DND-41 (cell line): ENCODE measurements at regions not wholly inside any gene's neighbourhood (a gene's known extent, or its start where the extent isn't known, plus 50 kb on each side); places are given as distances from the start of the nearest gene placed in this dataset.

Experiments used
- ATAC-seq: fragments of 200-7000 bp; cut with Tn5 transposase; 3 replicates; pipeline ENCODE4 v1.9.1; 2021; ENCODE audit warnings: low read depth; ENCODE audit not compliant: insufficient read depth
- DNase-seq: peaks from one replicate; pipeline ENCODE4 v3.0.0-alpha.2; 2020
- H2AFZ ChIP-seq: 2 replicates; pipeline ENCODE4 v1.6.0; 2012; ENCODE audit warnings: low read depth, low read length
- H3K27ac ChIP-seq: 2 replicates; pipeline ENCODE4 v1.5.1; 2012; ENCODE audit warnings: low read length, inconsistent platforms
- H3K27me3 ChIP-seq: fragments of 200-600 bp; sonication (generic); 2 replicates; pipeline ENCODE4 v1.6.0; 2012; ENCODE audit warnings: low read length, mild to moderate bottlenecking, inconsistent platforms; ENCODE audit not compliant: insufficient read depth, poor library complexity
- H3K36me3 ChIP-seq: 2 replicates; pipeline ENCODE4 v1.5.1; 2012; ENCODE audit warnings: low read length, inconsistent platforms; ENCODE audit not compliant: insufficient read depth
- H3K4me1 ChIP-seq: 2 replicates; pipeline ENCODE4 v1.5.1; 2012; ENCODE audit warnings: mild to moderate bottlenecking, low read length; ENCODE audit not compliant: insufficient read depth
- H3K4me2 ChIP-seq: 2 replicates; pipeline ENCODE4 v1.6.0; 2012; ENCODE audit warnings: mild to moderate bottlenecking, moderate library complexity, low read length, inconsistent platforms; ENCODE audit not compliant: insufficient read depth
- H3K4me3 ChIP-seq, 2 experiments: fragments of 200-600 bp in 1 of 2; shearing (Covaris generic) in 1 of 2; 2 replicates each; pipeline ENCODE4 v1.5.1; 2012 to 2016; ENCODE audit warnings: inconsistent platforms in 2 of 2, low read length in 2 of 2, mild to moderate bottlenecking in 2 of 2, low read depth in 1 of 2, moderate library complexity in 1 of 2
- H3K79me2 ChIP-seq: 2 replicates; pipeline ENCODE4 v1.6.0; 2012; ENCODE audit warnings: low read length, inconsistent platforms; ENCODE audit not compliant: insufficient read depth
- H3K9ac ChIP-seq: 2 replicates; pipeline ENCODE4 v1.6.0; 2012; ENCODE audit warnings: low read depth, mild to moderate bottlenecking, inconsistent platforms, low read length, moderate library complexity
- H3K9me3 ChIP-seq: 2 replicates; pipeline ENCODE4 v1.5.1; 2012; ENCODE audit warnings: low read length, moderate library complexity, mild to moderate bottlenecking, inconsistent platforms; ENCODE audit not compliant: insufficient read depth, severe bottlenecking
- H4K20me1 ChIP-seq: 2 replicates; pipeline ENCODE4 v1.6.0; 2012; ENCODE audit warnings: low read length; ENCODE audit not compliant: insufficient read depth
- EZH2 ChIP-seq: IDR thresholded peaks from 3 replicates; pipeline ENCODE4 v1.6.1; 2012; ENCODE audit warnings: borderline replicate concordance, low read depth, mild to moderate bottlenecking, moderate library complexity, low read length, inconsistent platforms; ENCODE audit not compliant: severe bottlenecking
- TF ChIP-seq, protein P1 (sequence below): IDR thresholded peaks from 2 replicates; pipeline ENCODE4 v1.5.1; 2012; ENCODE audit warnings: borderline replicate concordance, low read length, moderate library complexity, mild to moderate bottlenecking; ENCODE audit not compliant: poor library complexity, severe bottlenecking; ENCODE audit errors: extremely low read depth

DNA sequence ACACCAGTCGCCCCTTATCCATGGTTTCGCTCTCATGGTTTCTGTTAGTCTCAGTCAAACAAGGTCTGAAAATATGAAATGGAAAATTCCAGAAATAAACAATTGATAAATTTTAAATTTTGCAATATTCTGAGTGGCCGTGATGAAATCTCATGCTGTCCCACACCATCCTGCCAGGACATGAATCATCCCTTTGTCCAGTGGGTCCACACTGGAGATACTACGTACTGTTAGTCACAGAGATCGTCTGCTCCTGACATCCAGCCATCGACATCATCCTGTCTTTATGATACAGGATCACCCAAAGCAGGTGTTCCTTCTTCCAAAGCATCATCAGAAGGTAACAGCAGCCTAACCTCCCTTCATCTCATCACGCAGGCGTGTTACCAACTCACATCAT is 76.5 kb upstream of the MSX1 start:
- Histone ChIP-seq H3K27me3 (peaks cover 3% of the 10 kb centered on the region), H3K9me3 (no peaks in the 10 kb centered on the region), H3K4me3 (no peak overlapping the region), H3K36me3 (no peaks in the 10 kb centered on the region), H3K4me1 (no peaks in the 10 kb centered on the region), H3K27ac (no peak overlapping the region), H3K9ac (no peak overlapping the region), H2AFZ (no peak overlapping the region), H3K4me2 (no peak overlapping the region), H3K79me2 (no peaks in the 10 kb centered on the region), H4K20me1 (no peaks in the 10 kb centered on the region)
- ATAC-seq (no peak), DNase-seq (no peak)
- no peak for TF ChIP-seq EZH2
- TF ChIP-seq, protein P1, sequence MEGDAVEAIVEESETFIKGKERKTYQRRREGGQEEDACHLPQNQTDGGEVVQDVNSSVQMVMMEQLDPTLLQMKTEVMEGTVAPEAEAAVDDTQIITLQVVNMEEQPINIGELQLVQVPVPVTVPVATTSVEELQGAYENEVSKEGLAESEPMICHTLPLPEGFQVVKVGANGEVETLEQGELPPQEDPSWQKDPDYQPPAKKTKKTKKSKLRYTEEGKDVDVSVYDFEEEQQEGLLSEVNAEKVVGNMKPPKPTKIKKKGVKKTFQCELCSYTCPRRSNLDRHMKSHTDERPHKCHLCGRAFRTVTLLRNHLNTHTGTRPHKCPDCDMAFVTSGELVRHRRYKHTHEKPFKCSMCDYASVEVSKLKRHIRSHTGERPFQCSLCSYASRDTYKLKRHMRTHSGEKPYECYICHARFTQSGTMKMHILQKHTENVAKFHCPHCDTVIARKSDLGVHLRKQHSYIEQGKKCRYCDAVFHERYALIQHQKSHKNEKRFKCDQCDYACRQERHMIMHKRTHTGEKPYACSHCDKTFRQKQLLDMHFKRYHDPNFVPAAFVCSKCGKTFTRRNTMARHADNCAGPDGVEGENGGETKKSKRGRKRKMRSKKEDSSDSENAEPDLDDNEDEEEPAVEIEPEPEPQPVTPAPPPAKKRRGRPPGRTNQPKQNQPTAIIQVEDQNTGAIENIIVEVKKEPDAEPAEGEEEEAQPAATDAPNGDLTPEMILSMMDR = no peak

DNA sequence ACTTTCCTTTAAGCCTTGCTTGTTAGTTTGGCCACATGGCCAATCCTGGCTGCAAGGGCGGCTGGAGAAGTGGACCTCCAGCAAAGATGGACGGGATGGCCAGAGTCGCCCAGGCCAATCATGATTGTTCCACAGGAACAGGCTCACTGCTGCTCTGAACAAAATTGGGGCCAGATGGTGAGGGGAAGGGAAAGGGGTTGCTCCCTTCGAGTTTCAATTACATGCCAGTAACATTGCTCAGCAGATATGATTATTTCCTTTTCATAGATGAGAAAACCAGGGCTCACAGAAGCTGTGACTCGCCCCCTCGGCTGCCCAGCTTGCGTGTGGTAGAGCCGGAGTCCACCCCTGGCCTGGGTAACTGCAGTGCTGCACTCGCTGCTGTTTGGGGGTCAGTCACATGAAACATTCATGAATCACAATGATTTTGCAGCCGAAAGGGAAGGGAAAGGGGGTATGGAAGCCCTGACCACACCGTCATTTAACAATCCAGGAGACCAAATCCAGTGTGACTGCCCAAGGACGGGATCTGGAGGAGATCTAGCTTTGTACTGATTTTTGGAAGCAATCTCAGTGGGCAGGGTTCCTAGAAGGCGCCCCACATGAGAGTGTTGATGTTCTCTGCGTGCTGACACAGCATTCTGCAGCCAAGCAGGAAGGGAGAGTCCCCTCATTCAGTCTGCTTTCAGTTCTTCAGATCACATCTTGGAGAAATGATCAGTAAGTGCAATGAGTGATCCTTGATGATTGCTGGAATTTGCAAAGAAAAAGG is 77.3 kb upstream of the MSX1 start:
- TF ChIP-seq, protein P1 = no peak
- TF ChIP-seq EZH2 = no peak
- no peak overlapping the region for H3K4me2 ChIP-seq
- peaks cover 3% of the 10 kb centered on the region for H3K27me3 ChIP-seq
- H3K9me3 ChIP-seq = no peaks in the 10 kb centered on the region
- no peak for DNase-seq
- no peak for ATAC-seq
- H2AFZ ChIP-seq = no peak overlapping the region
- no peak overlapping the region for H3K4me3 ChIP-seq
- no peaks in the 10 kb centered on the region for H3K4me1 ChIP-seq
- no peak overlapping the region for H3K27ac ChIP-seq
- no peaks in the 10 kb centered on the region for H4K20me1 ChIP-seq
- H3K36me3 ChIP-seq = no peaks in the 10 kb centered on the region
- no peaks in the 10 kb centered on the region for H3K79me2 ChIP-seq
- no peak overlapping the region for H3K9ac ChIP-seq

DNA sequence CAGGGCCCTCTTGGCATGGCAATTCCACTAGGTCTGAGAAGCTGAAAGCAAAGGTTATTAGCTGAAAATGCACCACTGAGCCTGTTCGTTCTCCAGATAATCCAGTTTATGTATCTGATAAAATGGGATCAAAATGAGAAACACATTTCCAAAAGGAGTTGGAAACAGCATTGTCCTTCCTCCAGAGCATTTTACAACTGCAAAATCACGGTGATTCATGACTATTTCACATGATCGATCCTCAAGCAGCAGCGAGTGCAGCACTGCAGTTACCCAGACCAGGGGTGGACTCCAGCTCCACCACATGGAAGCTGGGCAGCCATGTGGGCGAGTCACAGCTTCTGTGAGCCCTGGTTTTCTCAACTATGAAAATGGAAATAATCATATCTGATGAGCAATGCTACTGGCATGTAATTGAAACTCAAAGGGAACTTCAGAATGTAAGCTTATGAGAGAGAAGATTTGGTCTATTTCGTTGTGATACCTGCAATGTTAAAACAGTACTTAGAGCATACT is 78.7 kb upstream of the MSX1 start:
- Histone ChIP-seq H3K4me3 (no peak overlapping the region), H3K9ac (no peak overlapping the region), H3K9me3 (no peaks in the 10 kb centered on the region), H3K4me2 (no peak overlapping the region), H2AFZ (no peak overlapping the region), H3K27ac (no peak overlapping the region), H3K79me2 (no peaks in the 10 kb centered on the region), H3K4me1 (no peaks in the 10 kb centered on the region), H3K36me3 (no peaks in the 10 kb centered on the region), H4K20me1 (no peaks in the 10 kb centered on the region), H3K27me3 (peaks cover 3% of the 10 kb centered on the region)
- DNase-seq (no peak), ATAC-seq (no peak)
- no peak for TF ChIP-seq EZH2
- TF ChIP-seq, protein P1 = no peak
